NCI-H446 (cell line): ENCODE measurements at regions not wholly inside any gene's neighbourhood (a gene's known extent, or its start where the extent isn't known, plus 50 kb on each side); places are given as distances from the start of the nearest gene placed in this dataset.

Experiments used
- DNase-seq, 2 experiments: peaks; one replicate each; lab custom pipeline; 2025; lab: John Stamatoyannopoulos, UW

DNA sequence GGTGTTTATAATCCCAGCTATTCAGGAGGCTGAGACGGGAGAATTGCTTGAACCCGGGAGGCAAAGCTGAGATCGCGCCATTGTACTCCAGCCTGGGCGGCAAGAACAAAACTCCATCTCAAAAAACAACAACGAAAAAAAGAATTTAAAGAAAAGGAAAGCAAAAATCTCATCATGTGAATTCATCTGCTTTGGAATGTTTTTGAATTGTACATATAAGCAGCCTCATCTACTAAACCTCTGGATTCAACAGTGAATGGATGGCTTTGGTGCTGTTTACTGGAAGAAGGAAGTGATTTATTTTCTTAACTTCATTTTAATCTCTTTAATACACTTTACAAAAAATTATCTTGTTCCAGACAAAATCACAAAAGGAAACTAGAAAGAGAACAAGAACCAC, 51.8 kb upstream of the PNRC1 start:
- no peak for DNase-seq

DNA sequence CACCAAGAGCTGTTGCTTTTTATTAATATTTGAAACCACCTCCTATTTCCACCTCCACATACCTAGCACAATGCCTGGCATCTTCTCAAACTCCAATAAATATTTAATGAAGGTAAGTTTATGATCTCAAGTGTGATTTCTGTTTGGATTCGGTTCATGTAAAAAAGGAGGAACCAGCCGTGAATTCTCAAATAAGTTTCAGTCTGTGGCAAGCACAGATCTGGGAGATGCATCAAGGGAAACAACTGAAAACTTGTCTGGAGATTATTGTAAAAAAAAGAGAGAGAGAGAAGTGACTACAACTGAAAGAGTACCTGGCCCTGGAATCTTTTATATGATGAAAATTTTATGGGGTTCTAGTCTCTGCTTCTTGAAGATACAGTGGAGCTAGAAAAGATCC, 52.8 kb upstream of the PNRC1 start:
- no peak for DNase-seq

DNA sequence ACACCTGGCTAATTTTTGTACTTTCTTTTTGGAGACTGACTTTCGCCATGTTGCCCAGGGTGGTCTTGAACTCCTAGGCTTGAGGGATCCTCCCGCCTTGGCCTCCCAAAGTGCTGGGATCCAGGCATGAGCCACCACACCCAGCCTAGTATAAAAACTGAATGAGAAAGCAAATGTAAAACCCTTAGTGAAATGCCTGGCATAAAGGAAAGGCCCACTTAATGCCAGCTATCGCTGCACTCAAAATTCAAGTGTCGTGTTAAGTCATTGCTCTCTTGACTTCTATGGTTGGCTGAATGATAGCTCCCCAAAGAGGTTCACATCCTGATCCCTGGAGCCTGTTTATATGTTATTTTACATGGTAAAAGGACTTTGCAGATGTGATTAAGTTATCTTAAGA, 54.4 kb upstream of the PNRC1 start:
- no peak for DNase-seq

DNA sequence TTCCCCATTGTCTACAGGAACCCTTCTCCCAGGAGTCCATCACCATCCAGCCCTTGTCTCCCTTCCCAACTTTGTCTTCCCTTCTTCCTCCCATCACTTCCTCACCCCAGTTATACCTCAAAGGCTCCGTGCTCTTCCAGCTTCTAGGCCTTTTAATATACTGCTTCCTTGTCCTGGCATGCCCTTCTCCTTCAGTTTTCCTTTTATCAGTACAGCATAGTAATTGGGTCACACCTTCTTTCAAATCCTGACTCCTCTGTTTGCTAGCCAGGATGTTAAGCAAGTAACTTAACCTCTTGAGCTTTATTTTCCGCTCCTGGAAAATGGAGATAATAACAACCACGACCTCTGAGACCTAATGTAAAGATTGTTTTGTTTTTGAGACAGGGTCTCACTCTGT, 54.9 kb upstream of the PNRC1 start:
- no peak for DNase-seq

DNA sequence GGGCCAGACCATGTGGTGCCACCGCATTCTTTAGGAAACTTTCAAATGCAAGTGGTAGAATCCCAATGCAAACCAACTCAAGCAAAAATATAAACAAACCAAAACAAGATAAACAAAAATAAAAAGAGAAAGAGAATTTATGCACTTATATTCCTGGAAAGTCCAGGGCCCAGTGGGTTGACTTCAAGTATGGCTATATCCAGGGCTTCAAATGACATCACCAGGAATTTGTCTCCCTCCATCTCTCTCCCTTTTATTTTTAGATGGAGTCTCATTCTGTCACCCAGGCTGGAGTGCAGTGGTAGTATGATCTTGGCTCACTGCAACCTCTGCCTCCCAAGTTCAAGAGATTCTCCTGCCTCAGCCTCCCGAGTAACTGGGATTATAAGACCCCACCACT, 56.1 kb upstream of the PNRC1 start:
- no peak for DNase-seq

DNA sequence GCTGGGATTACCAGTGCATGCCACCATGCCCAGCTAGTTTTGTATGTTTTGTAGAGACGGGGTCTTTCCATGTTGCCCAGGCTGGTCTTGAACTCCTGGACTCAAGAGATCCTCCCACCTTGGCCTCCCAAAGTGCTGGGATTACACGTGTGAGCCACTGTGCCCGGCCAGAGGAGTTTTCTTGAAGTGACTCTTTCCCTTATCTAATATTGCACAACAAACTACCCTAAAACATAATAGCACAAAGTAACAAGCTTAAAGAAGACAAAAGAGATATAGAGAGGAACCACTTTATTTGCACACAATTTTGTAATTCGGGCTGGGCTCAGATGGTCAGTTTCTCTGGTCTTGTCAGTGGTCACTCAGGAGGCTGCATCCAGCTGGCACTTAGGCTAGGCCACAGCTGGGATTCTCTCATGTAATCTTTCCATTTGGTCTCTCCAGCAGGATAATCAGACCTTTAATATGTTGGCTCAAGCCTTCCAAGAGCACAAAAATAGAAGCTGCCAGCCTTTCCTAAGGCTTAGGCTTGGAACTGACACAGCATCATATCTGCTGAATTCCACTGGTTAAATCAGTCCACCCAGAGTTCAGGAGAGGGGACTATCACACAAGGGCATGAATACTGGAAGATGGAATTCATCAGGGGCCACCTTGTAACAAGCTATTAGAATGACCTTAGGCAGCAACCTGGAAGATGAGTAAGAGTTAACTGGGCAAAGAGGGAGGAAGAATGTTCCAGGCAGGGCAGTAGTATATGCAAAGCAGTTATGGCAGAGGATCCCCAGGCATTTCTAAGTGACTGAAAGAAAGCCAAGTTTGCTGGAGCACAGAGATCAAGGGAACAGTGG, 56.7 kb upstream of the PNRC1 start:
- DNase-seq, result no peak

DNA sequence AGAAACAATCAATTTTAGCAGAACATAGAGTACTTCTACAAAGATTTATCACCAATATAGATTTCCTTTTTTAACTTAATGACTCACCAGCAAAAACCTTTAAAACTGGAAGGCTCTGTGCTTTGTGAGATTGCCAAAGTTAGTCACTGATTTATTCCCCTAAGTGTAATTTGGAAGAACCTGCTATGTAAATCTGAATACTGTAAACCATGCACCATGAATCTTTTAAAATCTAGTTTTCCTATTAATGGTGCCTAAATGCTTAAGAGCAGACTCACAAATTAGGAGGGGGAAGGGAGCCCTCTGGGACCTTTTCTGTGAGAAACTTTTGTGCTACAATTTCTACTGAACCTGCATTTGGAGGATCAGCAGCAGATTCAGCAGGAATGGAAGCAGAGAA, 57.8 kb upstream of the PNRC1 start:
- DNase-seq, result peak in 1 of 2 experiments; percentile 3

DNA sequence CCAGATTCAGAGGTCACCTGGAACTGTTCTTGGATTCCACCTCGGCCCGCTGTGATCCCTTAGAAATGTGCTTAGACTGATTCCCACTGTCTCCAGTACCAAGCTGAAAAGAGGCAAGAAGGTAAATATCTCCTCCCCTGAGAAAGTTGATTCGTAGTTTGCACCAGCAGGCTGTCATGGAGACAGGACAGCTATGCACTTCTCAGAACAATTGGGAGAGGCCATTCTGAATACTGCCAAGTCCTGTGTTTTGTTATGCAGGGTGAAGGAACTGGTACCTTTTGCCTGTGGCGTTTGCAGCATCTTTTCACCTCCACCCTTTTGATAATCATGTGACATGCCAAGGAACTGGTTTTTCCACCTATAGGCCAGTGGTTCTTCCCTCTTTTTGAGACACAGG, 58.2 kb upstream of the RNGTT start:
- no peak for DNase-seq

DNA sequence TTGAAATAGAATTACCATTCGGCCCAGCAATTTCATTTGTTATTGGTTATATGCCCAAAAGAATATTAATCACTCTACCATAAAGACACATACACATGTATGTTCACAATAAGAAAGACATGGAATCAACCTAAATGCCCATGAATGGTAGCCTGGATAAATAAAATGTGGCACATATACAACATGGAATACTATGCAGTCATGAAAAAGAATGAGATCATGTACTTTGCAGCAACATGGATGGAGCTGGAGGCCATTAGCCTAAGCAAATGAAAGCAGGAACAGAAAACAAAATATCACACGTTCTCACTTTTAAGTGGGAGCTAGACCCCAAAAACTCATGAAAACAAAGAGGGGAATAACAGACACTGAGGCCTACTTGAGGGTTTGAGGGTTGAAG, 52.6 kb upstream of the RNGTT start:
- no peak for DNase-seq

DNA sequence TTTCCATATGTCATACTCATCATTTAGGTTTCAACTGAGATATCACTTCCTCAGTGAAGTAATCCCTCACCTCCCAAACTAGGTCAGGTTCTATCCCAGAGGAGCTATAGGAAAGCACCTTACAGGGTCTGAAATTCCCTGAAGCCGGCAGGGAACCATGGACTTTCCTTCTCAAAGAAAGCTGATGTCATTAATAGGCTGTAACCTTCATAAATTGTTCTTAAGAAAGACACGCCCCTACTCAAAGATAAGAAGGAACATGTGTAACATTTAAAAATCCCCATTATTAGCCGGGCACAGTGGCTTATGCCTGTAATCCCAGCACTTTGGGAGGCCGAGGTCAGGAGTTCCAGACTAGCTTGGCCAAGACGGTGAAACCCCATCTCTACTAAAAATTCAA, 50.0 kb upstream of the RNGTT start:
- DNase-seq, result no peak
